Activated naive CD8-positive, alpha-beta T cell treated with anti-CD3 and anti-CD28 coated beads, Interleukin-2, amount 10 ng/mL, durations not matched to agents 7 days and 5 days (primary cell): ENCODE measurements at regions not wholly inside any gene's neighbourhood (a gene's known extent, or its start where the extent isn't known, plus 50 kb on each side); places are given as distances from the start of the nearest gene placed in this dataset.

ENCODE experiments used
- ATAC-seq: fragments of 150-1000 bp; cut with Tn5 transposase; one replicate; pipeline ENCODE4 v1.10.0; 2021; ENCODE audit warnings: low read depth, moderate library complexity
- POLR2A ChIA-PET: fragments of 350-600 bp; sonication (Branson Sonifier 250); formaldehyde crosslinking; loops from one replicate; lab custom pipeline; 2021; ENCODE audit warnings: antibody characterized with exemption; lab: Charles Lee
- DNase-seq: peaks from one replicate; pipeline ENCODE4 v3.0.0; 2021
- H3K27ac Mint-ChIP-seq: one replicate; pipeline ENCODE4 v1.8.0; 2022; ENCODE audit warnings: mild to moderate bottlenecking, mixed read lengths
- H3K27me3 Mint-ChIP-seq: one replicate; pipeline ENCODE4 v1.8.0; 2022; ENCODE audit warnings: mild to moderate bottlenecking, moderate library complexity, mixed read lengths
- H3K36me3 Mint-ChIP-seq: one replicate; pipeline ENCODE4 v1.8.0; 2021; ENCODE audit warnings: mild to moderate bottlenecking, mixed read lengths
- H3K4me1 Mint-ChIP-seq: one replicate; pipeline ENCODE4 v1.8.0; 2021; ENCODE audit warnings: mixed read lengths
- H3K4me3 Mint-ChIP-seq: one replicate; pipeline ENCODE4 v1.8.0; 2022; ENCODE audit warnings: mild to moderate bottlenecking, moderate library complexity, mixed read lengths
- H3K9me3 Mint-ChIP-seq: one replicate; pipeline ENCODE4 v1.8.0; 2021; ENCODE audit warnings: mixed read lengths

GRCh38 chr2:183996825-183997793, 601.2 kb upstream of the ZNF804A start:
- DNase-seq, result no peak
- H3K36me3 Mint-ChIP-seq, result no peaks in the 10 kb centered on the region
- ATAC-seq, result no peak

DNA sequence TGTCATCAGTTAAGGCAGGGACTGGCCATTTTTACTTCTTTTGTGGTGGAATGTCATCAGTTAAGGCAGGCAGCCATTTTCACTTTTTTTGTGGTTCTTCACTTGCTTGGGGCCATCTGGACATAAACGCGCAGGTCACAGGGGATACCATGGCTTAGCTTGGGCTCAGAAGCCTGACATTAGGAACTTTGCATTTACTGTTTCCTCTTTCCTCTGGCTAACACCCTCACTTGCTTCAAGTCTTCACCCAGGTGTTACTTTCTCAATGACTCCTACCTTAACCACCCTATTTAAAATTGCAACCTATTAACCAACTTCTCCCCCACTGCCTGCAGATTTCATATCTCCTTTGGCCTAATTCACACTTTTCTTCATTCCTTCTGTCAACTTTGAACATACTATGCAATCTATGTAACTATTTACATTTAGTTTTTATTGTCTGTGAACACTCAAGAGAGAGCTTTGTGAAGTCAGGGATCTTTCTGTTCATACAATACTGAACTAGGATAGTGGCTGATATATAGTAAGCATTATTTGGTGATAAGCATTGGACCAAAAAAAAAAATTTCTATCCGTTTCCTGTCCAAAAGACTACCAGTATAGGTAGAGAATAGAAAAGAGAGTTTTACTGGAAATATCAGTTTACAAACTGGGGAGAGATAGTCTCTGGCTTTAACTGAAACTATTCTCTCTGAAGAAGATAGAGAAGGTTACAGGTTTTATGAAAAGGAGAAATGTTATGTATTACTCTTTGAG, 600.1 kb upstream of the ZNF804A start:
- POLR2A ChIA-PET, result no interaction called here
- H3K27me3 Mint-ChIP-seq, result no peaks in the 10 kb centered on the region
- H3K36me3 Mint-ChIP-seq, result no peaks in the 10 kb centered on the region
- no peak overlapping the region for H3K27ac Mint-ChIP-seq
- no peaks in the 10 kb centered on the region for H3K4me1 Mint-ChIP-seq
- H3K4me3 Mint-ChIP-seq, result no peak overlapping the region
- ATAC-seq, result no peak
- DNase-seq, result no peak
- H3K9me3 Mint-ChIP-seq, result peaks cover 1% of the 10 kb centered on the region

More at GRCh38 chr2:183996825-183997793, 601.2 kb upstream of the ZNF804A start:
- H3K9me3 Mint-ChIP-seq, result peaks cover 1% of the 10 kb centered on the region
- no peaks in the 10 kb centered on the region for H3K27me3 Mint-ChIP-seq
- POLR2A ChIA-PET, result no interaction called here
- H3K4me3 Mint-ChIP-seq, result no peak overlapping the region
- H3K27ac Mint-ChIP-seq, result no peak overlapping the region
- no peaks in the 10 kb centered on the region for H3K4me1 Mint-ChIP-seq

- H3K27me3 Mint-ChIP-seq, result no peaks in the 10 kb centered on the region
- H3K36me3 Mint-ChIP-seq, result no peaks in the 10 kb centered on the region
- ATAC-seq (no peak), DNase-seq (no peak)
- peaks cover 1% of the 10 kb centered on the region for H3K9me3 Mint-ChIP-seq
- POLR2A ChIA-PET, result no interaction called here
- H3K4me3 Mint-ChIP-seq, result no peak overlapping the region
- H3K4me1 Mint-ChIP-seq, result no peaks in the 10 kb centered on the region
- no peak overlapping the region for H3K27ac Mint-ChIP-seq
Measured at GRCh38 chr2:183998797-183999190, 599.5 kb upstream of the ZNF804A start.

GRCh38 chr2:184004289-184004947, 593.9 kb upstream of the ZNF804A start:
- H3K4me1 Mint-ChIP-seq, result no peaks in the 10 kb centered on the region
- no peak for ATAC-seq
- H3K27ac Mint-ChIP-seq, result no peak overlapping the region
- POLR2A ChIA-PET, result no interaction called here
- no peaks in the 10 kb centered on the region for H3K9me3 Mint-ChIP-seq
- H3K36me3 Mint-ChIP-seq, result no peaks in the 10 kb centered on the region
- no peak overlapping the region for H3K4me3 Mint-ChIP-seq
- DNase-seq, result no peak
- no peaks in the 10 kb centered on the region for H3K27me3 Mint-ChIP-seq

DNA sequence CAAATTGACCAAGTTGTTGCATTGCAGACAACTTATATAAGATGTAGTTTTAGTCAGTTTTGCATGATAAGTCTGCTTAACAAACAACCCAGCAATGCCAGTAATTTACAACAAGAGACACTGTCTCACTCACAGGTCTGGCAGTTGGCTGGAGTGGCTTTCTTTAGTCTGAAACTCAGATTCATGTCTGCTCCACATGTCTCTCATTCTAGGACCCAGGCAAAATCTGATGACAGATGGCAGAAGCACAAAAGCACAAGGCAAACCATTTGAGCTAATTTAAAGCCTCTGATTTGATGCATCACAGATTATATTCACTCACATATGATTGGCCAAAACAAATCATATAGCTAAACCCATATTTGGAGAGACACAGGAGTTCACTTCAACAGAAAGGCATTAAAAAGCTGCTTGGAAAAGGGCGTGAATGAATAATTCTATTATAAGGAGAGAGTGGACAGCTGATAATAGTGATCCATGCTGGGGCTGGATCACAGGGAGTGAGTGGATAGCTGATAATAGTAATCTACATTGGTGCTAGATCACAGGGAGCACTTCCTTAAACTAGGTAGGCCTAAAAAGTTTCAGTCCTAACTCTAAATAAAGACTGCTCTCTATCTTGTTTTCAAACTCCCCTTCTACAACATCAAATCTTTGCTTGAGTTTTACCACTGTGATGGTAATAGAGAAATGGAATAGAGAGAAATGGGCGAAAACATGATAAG, 593.2 kb upstream of the ZNF804A start:
- no peak overlapping the region for H3K27ac Mint-ChIP-seq
- H3K4me1 Mint-ChIP-seq, result no peaks in the 10 kb centered on the region
- no peaks in the 10 kb centered on the region for H3K9me3 Mint-ChIP-seq
- no peaks in the 10 kb centered on the region for H3K27me3 Mint-ChIP-seq
- no peak for DNase-seq
- H3K36me3 Mint-ChIP-seq, result no peaks in the 10 kb centered on the region
- no peak overlapping the region for H3K4me3 Mint-ChIP-seq
- ATAC-seq, result no peak
- POLR2A ChIA-PET, result no interaction called here

- no peaks in the 10 kb centered on the region for H3K9me3 Mint-ChIP-seq
- H3K4me1 Mint-ChIP-seq, result no peaks in the 10 kb centered on the region
- POLR2A ChIA-PET, result no interaction called here
- no peak overlapping the region for H3K27ac Mint-ChIP-seq
- no peak overlapping the region for H3K4me3 Mint-ChIP-seq
- ATAC-seq (no peak), DNase-seq (no peak)
- H3K36me3 Mint-ChIP-seq, result no peaks in the 10 kb centered on the region
- H3K27me3 Mint-ChIP-seq, result no peaks in the 10 kb centered on the region
Measured at GRCh38 chr2:184006998-184007397, 591.3 kb upstream of the ZNF804A start.

- DNase-seq (no peak), ATAC-seq (no peak)
- H3K4me1 Mint-ChIP-seq, result no peaks in the 10 kb centered on the region
- no peaks in the 10 kb centered on the region for H3K27me3 Mint-ChIP-seq
- H3K36me3 Mint-ChIP-seq, result no peaks in the 10 kb centered on the region
- POLR2A ChIA-PET, result no interaction called here
- no peak overlapping the region for H3K4me3 Mint-ChIP-seq
- no peak overlapping the region for H3K27ac Mint-ChIP-seq
- no peaks in the 10 kb centered on the region for H3K9me3 Mint-ChIP-seq
Measured at GRCh38 chr2:184026961-184027360, 571.4 kb upstream of the ZNF804A start.

DNA sequence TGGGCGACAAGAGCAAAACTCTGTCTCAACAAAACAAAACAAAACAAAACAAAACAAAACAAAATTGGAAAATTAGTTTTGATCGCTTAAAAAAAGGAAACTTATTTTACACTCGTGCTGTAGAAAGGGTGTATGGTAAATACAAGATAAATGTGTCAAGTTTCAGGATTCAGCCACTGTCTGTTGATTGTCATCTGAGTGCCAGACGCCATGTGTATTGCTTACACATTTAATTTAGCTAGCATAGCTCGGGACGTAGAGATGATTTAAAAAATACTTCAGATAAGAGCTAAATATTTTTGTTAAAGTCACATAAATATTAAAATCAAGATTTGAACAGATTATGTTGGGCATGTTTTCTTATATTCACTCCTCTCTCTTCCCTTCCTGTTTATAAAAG, 568.1 kb upstream of the ZNF804A start:
- no peaks in the 10 kb centered on the region for H3K9me3 Mint-ChIP-seq
- POLR2A ChIA-PET, result no interaction called here
- no peak for DNase-seq
- no peaks in the 10 kb centered on the region for H3K36me3 Mint-ChIP-seq
- H3K4me1 Mint-ChIP-seq, result no peaks in the 10 kb centered on the region
- no peaks in the 10 kb centered on the region for H3K27me3 Mint-ChIP-seq
- no peak overlapping the region for H3K4me3 Mint-ChIP-seq
- ATAC-seq, result no peak
- no peak overlapping the region for H3K27ac Mint-ChIP-seq

DNA sequence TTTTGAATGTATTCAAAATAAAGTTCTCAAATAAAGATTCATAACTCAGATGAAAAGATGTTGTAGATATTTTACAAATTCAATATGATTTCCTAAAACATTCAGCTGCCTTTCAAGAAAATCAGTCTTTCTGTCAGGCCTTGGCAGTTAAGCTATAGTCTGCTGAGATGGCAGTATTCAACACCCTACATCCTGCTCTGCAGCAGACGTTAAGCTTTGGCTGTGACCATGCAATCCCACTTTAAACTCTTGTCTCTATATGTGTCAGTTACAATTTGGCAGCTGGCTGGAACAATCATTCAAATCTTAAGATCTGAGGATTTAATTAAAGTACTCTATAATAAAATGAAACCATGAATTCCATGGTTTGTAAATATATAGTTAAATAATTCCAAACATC, 567.3 kb upstream of the ZNF804A start:
- no peak for DNase-seq
- Mint-ChIP-seq H3K27me3 (no peaks in the 10 kb centered on the region), H3K4me3 (no peak overlapping the region), H3K4me1 (no peaks in the 10 kb centered on the region), H3K27ac (no peak overlapping the region), H3K36me3 (no peaks in the 10 kb centered on the region), H3K9me3 (no peaks in the 10 kb centered on the region)
- ATAC-seq, result no peak
- POLR2A ChIA-PET, result no interaction called here

DNA sequence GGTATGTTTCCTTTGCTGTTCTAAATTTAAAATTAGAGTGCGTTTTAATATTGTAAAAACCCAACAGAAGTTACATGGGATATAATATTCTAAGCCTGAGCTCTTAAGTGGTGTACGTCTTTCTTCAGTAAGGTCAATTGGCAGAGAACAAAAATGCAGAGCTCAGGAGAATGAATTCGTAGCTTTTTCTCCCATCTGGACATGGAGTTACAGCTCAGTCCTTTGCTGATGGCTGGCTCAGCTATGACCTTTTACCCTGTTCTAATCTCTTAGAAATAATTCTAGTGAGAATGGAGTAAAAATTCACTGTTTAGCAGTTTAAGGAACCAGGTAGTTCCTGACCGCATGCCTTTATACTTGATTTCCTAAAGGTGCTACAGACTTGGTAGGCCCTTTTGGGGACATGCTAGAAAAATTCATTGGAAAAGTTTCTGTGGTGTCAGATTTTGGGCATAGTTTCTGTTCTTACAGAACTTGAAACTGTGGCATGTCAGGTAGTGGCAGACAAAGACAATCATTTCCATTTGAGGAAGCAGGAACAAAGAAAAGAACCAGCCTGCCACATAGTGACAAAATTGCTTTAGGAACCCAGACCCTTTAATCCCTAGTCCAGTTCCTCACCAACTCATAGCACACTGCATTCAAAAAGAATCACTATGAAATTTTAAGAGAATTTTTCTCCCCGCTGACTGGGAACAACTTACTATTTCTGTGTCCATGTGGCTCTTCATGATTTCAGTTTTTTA, 566.8 kb upstream of the ZNF804A start:
- no peaks in the 10 kb centered on the region for H3K36me3 Mint-ChIP-seq
- ATAC-seq, result no peak

GRCh38 chr2:184032983-184033382, 565.3 kb upstream of the ZNF804A start:
- H3K27ac Mint-ChIP-seq, result no peak overlapping the region
- no peaks in the 10 kb centered on the region for H3K9me3 Mint-ChIP-seq
- no peaks in the 10 kb centered on the region for H3K4me1 Mint-ChIP-seq
- ATAC-seq, result no peak
- no peak overlapping the region for H3K4me3 Mint-ChIP-seq
- H3K36me3 Mint-ChIP-seq, result no peaks in the 10 kb centered on the region
- POLR2A ChIA-PET, result no interaction called here
- H3K27me3 Mint-ChIP-seq, result no peaks in the 10 kb centered on the region
- no peak for DNase-seq

More for the DNA sequence above, 566.8 kb upstream of the ZNF804A start:
- no peak overlapping the region for H3K4me3 Mint-ChIP-seq
- no peaks in the 10 kb centered on the region for H3K4me1 Mint-ChIP-seq
- H3K27me3 Mint-ChIP-seq, result no peaks in the 10 kb centered on the region
- H3K9me3 Mint-ChIP-seq, result no peaks in the 10 kb centered on the region
- H3K27ac Mint-ChIP-seq, result no peak overlapping the region
- DNase-seq, result no peak
- POLR2A ChIA-PET, result no interaction called here

DNA sequence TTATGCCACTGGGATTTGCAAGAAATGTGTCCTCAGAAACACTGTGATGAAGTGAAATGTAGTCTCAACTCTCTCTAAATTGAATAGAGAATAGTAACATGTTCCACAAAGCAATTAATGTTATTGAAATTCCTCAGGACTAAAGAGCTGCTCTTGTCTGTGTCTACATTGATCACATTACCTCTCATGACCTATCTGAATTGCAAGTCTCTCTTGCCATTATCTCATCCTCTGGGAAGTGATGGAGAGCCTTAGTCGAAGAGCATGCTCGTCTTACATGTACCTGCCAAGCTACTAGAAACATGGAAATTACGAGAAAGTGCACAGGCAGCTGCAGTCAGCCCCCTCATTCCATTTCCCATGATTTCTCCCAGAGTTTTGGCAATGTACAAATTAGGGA, 561.1 kb upstream of the ZNF804A start:
- H3K4me3 Mint-ChIP-seq, result no peak overlapping the region
- no peak overlapping the region for H3K27ac Mint-ChIP-seq
- ATAC-seq (no peak), DNase-seq (no peak)
- POLR2A ChIA-PET, result no interaction called here
- H3K27me3 Mint-ChIP-seq, result no peaks in the 10 kb centered on the region
- H3K4me1 Mint-ChIP-seq, result no peaks in the 10 kb centered on the region
- H3K36me3 Mint-ChIP-seq, result no peaks in the 10 kb centered on the region
- no peaks in the 10 kb centered on the region for H3K9me3 Mint-ChIP-seq
